ENCODE measurements at regions not wholly inside any gene's neighbourhood (a gene's known extent, or its start where the extent isn't known, plus 50 kb on each side); places are given as distances from the start of the nearest gene placed in this dataset.
"Not testable (repeated sequence)": the region's sequence is repeated elsewhere in the genome, so short reads cannot be mapped to it uniquely, and the experiment has no call there.

DNA sequence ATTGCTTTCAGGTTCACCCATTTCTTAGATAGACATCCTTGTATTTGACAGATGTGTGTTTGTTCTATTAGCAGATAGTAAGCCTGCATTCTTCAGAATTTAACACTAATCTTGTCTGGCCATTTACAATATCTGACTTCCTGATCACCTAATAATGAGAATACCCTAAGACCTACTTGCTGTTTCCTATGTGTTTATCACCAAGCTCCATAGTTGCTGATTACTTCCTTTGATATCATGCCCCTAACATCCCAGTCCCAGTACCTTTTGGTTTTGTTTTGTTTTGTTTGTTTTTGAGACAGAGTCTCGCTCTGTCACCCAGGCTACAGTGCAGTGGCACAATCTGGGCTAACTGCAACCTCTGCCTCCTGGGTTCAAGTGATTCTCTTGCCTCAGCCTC lies 143.6 kb upstream of the DST start:
- FAIRE-seq = no peak
- Histone ChIP-seq H3K79me2 (ENCODE audit: control insufficient read depth, insufficient read depth, low read length) (peaks cover 30% of the 10 kb centered on the region), H3K27me3 (replicated peaks in 1 of 2; ENCODE audit: control insufficient read depth in 2 of 2, insufficient read depth in 2 of 2, low read length in 1 of 2) (no peaks in the 10 kb centered on the region), H3K4me3 (no peak overlapping the region), H3K4me2 (ENCODE audit: control insufficient read depth, insufficient read depth) (no peak overlapping the region), H2AFZ (ENCODE audit: control insufficient read depth, low read depth, low read length) (no peak overlapping the region), H4K20me1 (ENCODE audit: control insufficient read depth, insufficient read depth) (no peaks in the 10 kb centered on the region), H3K9me3 (replicated peaks; ENCODE audit: control insufficient read depth, insufficient read depth, low read length) (peaks cover 6% of the 10 kb centered on the region; the same call in 2 of the 3 replicates), H3K27ac (ENCODE audit: control insufficient read depth, insufficient read depth) (no peak overlapping the region), H3K36me3 (ENCODE audit: control insufficient read depth in 2 of 2, insufficient read depth in 2 of 2, low read length in 1 of 2) (peaks cover 0 to 3% of the 10 kb centered on the region in 2 experiments; a peak in 2 of 4 replicates), H3K4me1 (ENCODE audit: control insufficient read depth, insufficient read depth, low read length) (peaks cover 16% of the 10 kb centered on the region), H3K9ac (ENCODE audit: control insufficient read depth, insufficient read depth, low read length) (no peak overlapping the region)
- 100% methylated on average over 1 of the region's 1 CpG for WGBS (ENCODE audit: insufficient coverage, insufficient replicate concordance, low lambda C conversion rate, missing lambda C conversion rate)
- TF ChIP-seq SMC3 (IDR thresholded peaks at IDR 0.05; ENCODE audit: borderline replicate concordance, low read length) (no peak), SIN3A (IDR thresholded peaks at IDR 0.05; ENCODE audit: low read depth, low read length) (no peak), SREBF1 (IDR thresholded peaks at IDR 0.05; ENCODE audit: low read length) (no peak), BCL11A (IDR thresholded peaks at IDR 0.05; ENCODE audit: low read depth, low read length) (no peak), MTA2 (IDR thresholded peaks at IDR 0.05; ENCODE audit: low read depth) (no peak)
- no peak for DNase-seq (ENCODE audit: low read depth, low spot score)
- ChIA-PET SMC1A (ENCODE audit: uncharacterized antibody, unreplicated experiment) (interaction anchor here (1.0 to 1.4 kb wide), 3 partner anchors 9 to 74 kb away, joined by 3 to 5 read pairs (median 3); no protein-coding TSS in a partner anchor), RAD21 (ENCODE audit: unreplicated experiment) (no interaction called here), POLR2A (no interaction called here), CTCF (interaction anchor here (1.2 kb wide), 1 partner anchor 12 kb away, joined by 4 read pairs; no protein-coding TSS in a partner anchor)
- BruUV-seq (replicated peaks) = no TSS peak
- in situ Hi-C loops (cut with MboI) (no loop called here), intact Hi-C loops (cut with micrococcal nuclease; ENCODE audit: unreplicated experiment) (no loop called here)
- no peak for ATAC-seq

GRCh38 chr6:56785536-56785935 lies 142.8 kb upstream of the DST start:
- H3K4me3 ChIP-seq; H3K4me1 ChIP-seq (ENCODE audit: control insufficient read depth, insufficient read depth, low read length); H3K9me3 ChIP-seq (replicated peaks; ENCODE audit: control insufficient read depth, insufficient read depth, low read length); H3K9ac ChIP-seq (ENCODE audit: control insufficient read depth, insufficient read depth, low read length); ATAC-seq; FAIRE-seq; H4K20me1 ChIP-seq (ENCODE audit: control insufficient read depth, insufficient read depth); H2AFZ ChIP-seq (ENCODE audit: control insufficient read depth, low read depth, low read length); in situ Hi-C loops (cut with MboI); H3K27me3 ChIP-seq (replicated peaks in 1 of 2; ENCODE audit: control insufficient read depth in 2 of 2, insufficient read depth in 2 of 2, low read length in 1 of 2); H3K4me2 ChIP-seq (ENCODE audit: control insufficient read depth, insufficient read depth); BruUV-seq (replicated peaks); H3K27ac ChIP-seq (ENCODE audit: control insufficient read depth, insufficient read depth); POLR2A ChIA-PET; intact Hi-C loops (cut with micrococcal nuclease; ENCODE audit: unreplicated experiment); RAD21 ChIA-PET (ENCODE audit: unreplicated experiment); DNase-seq (ENCODE audit: low read depth, low spot score); H3K36me3 ChIP-seq (ENCODE audit: control insufficient read depth in 2 of 2, insufficient read depth in 2 of 2, low read length in 1 of 2): not testable (repeated sequence)
- 91% methylated on average over 19 of the region's 19 CpGs for WGBS (ENCODE audit: insufficient coverage, insufficient replicate concordance, low lambda C conversion rate, missing lambda C conversion rate)
- H3K79me2 ChIP-seq (ENCODE audit: control insufficient read depth, insufficient read depth, low read length) = peaks cover 23% of the 10 kb centered on the region
- SMC1A ChIA-PET (ENCODE audit: uncharacterized antibody, unreplicated experiment) = interaction anchor here (1.1 kb wide), 1 partner anchor 8 kb away, joined by 3 read pairs; no protein-coding TSS in a partner anchor
- CTCF ChIA-PET = interaction anchor here (1.2 kb wide), 1 partner anchor 11 kb away, joined by 4 read pairs; no protein-coding TSS in a partner anchor

- H3K9ac ChIP-seq (ENCODE audit: control insufficient read depth, insufficient read depth, low read length); H3K36me3 ChIP-seq (ENCODE audit: control insufficient read depth in 2 of 2, insufficient read depth in 2 of 2, low read length in 1 of 2); DNase-seq (ENCODE audit: low read depth, low spot score); H2AFZ ChIP-seq (ENCODE audit: control insufficient read depth, low read depth, low read length); RAD21 ChIA-PET (ENCODE audit: unreplicated experiment); H3K79me2 ChIP-seq (ENCODE audit: control insufficient read depth, insufficient read depth, low read length); BruUV-seq (replicated peaks); H3K4me2 ChIP-seq (ENCODE audit: control insufficient read depth, insufficient read depth); ATAC-seq; H3K4me3 ChIP-seq; FAIRE-seq; H4K20me1 ChIP-seq (ENCODE audit: control insufficient read depth, insufficient read depth); POLR2A ChIA-PET; SMC1A ChIA-PET (ENCODE audit: uncharacterized antibody, unreplicated experiment); H3K9me3 ChIP-seq (replicated peaks; ENCODE audit: control insufficient read depth, insufficient read depth, low read length); H3K4me1 ChIP-seq (ENCODE audit: control insufficient read depth, insufficient read depth, low read length); H3K27ac ChIP-seq (ENCODE audit: control insufficient read depth, insufficient read depth); intact Hi-C loops (cut with micrococcal nuclease; ENCODE audit: unreplicated experiment); in situ Hi-C loops (cut with MboI); H3K27me3 ChIP-seq (replicated peaks in 1 of 2; ENCODE audit: control insufficient read depth in 2 of 2, insufficient read depth in 2 of 2, low read length in 1 of 2); CTCF ChIA-PET: not testable (repeated sequence)
- WGBS (ENCODE audit: insufficient coverage, insufficient replicate concordance, low lambda C conversion rate, missing lambda C conversion rate) = 50% methylated on average over 2 of the region's 2 CpGs
Observed at GRCh38 chr6:56780109-56780508, 137.4 kb upstream of the DST start.

DNA sequence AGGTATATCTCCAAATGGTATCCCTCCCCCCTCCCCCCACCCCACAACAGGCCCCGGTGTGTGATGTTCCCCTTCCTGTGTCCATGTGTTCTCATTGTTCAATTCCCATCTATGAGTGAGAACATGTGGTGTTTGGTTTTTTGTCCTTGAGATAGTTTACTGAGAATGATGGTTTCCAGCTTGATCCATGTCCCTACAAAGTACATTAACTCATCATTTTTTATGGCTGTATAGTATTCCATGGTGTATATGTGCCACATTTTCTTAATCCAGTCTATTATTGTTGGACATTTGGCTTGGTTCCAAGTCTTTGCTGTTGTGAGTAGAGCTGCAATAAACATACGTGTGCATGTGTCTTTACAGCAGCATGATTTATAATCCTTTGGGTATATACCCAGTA lies 135.8 kb upstream of the DST start:
- H3K4me2 ChIP-seq (ENCODE audit: control insufficient read depth, insufficient read depth); in situ Hi-C loops (cut with MboI); H3K9me3 ChIP-seq (replicated peaks; ENCODE audit: control insufficient read depth, insufficient read depth, low read length); CTCF ChIA-PET; H3K9ac ChIP-seq (ENCODE audit: control insufficient read depth, insufficient read depth, low read length); H3K4me3 ChIP-seq; H3K36me3 ChIP-seq (ENCODE audit: control insufficient read depth in 2 of 2, insufficient read depth in 2 of 2, low read length in 1 of 2); RAD21 ChIA-PET (ENCODE audit: unreplicated experiment); H3K4me1 ChIP-seq (ENCODE audit: control insufficient read depth, insufficient read depth, low read length); H3K27me3 ChIP-seq (replicated peaks in 1 of 2; ENCODE audit: control insufficient read depth in 2 of 2, insufficient read depth in 2 of 2, low read length in 1 of 2); ATAC-seq; H4K20me1 ChIP-seq (ENCODE audit: control insufficient read depth, insufficient read depth); FAIRE-seq; BruUV-seq (replicated peaks); POLR2A ChIA-PET; H2AFZ ChIP-seq (ENCODE audit: control insufficient read depth, low read depth, low read length); H3K27ac ChIP-seq (ENCODE audit: control insufficient read depth, insufficient read depth); intact Hi-C loops (cut with micrococcal nuclease; ENCODE audit: unreplicated experiment); DNase-seq (ENCODE audit: low read depth, low spot score); SMC1A ChIA-PET (ENCODE audit: uncharacterized antibody, unreplicated experiment): not testable (repeated sequence)
- WGBS (ENCODE audit: insufficient coverage, insufficient replicate concordance, low lambda C conversion rate, missing lambda C conversion rate) = 100% methylated on average over 1 of the region's 2 CpGs
- peaks cover 14% of the 10 kb centered on the region for H3K79me2 ChIP-seq (ENCODE audit: control insufficient read depth, insufficient read depth, low read length)
